Stimulated activated CD8-positive, alpha-beta memory T cell treated with anti-CD3 and anti-CD28 coated beads, Interleukin-7, amount 100 ng/mL, for 24 hours (primary cell): ENCODE measurements at regions not wholly inside any gene's neighbourhood (a gene's known extent, or its start where the extent isn't known, plus 50 kb on each side); places are given as distances from the start of the nearest gene placed in this dataset.
"Not testable (repeated sequence)": the region's sequence is repeated elsewhere in the genome, so short reads cannot be mapped to it uniquely, and the experiment has no call there.

ENCODE experiments used
- DNase-seq: peaks from one replicate; pipeline ENCODE4 v3.0.0-alpha.2; 2020; ENCODE audit warnings: low read depth

DNA sequence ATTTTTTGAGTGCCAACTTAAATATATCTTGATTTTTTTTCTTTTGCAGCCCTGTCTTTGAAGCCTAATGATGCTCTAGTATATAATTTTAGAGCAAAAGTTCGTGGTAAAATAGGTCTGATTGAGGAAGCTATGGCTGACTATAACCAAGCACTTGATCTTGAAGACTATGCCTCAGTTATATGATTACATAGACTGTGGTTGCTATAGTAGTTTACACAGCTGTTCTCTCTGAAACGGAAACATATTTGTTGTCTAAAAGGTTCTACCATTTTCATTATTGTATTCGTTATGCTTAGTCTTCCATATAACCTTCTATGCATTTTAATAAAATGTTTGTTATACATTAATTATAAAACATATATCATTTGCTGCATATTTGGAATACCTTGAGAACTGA is 246.7 kb downstream of the TTC6 start:
- DNase-seq = no peak

DNA sequence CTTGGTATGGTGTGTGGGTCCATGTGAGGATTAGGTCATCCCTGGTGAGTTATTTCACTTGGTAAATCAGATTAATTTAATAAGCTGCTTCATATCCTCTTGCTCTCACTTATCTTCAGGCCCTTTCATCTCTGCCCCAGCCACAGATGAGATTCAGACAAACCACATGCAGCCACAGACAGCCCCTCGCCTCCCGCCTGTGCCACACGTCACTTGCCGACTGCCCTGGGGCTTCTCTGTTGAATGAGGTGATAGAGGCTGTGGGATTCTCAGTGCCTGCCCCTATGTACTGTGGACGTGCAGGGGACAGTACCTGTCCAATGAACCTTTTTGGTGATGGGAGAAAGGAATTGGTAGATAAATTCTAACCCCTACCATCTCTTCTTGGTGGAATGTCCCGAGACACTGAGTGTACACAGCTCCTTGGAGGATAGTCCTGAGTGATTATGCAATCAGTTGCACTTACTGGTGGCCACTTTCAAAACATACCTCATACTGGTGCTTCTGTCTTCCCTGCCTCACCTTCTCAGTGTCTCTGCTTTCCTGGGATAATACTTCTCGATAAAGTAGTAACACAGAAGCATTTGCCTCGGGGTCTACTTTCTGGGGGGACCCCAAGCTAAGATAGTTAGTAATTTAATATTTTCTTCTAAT is 248.7 kb downstream of the TTC6 start:
- no peak for DNase-seq

DNA sequence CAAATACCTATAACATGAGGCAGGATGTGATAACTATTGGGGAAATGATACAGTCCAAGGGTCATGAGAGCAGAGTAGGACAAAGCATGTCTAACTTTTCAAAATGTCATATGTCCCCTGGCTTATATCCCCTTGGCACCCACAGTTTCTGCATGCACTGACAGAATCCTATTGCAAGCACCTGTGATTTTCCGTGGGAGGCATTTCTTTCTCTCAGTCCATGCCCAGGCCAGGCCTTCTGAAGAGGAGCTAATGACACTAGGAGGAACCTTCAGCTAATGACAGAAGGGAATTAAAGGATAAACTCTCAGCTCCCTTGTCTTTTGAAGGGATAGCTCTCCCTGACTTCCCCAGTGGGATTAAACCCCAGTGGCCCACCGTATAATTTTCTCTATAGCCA is 249.2 kb downstream of the TTC6 start:
- DNase-seq = no peak

DNA sequence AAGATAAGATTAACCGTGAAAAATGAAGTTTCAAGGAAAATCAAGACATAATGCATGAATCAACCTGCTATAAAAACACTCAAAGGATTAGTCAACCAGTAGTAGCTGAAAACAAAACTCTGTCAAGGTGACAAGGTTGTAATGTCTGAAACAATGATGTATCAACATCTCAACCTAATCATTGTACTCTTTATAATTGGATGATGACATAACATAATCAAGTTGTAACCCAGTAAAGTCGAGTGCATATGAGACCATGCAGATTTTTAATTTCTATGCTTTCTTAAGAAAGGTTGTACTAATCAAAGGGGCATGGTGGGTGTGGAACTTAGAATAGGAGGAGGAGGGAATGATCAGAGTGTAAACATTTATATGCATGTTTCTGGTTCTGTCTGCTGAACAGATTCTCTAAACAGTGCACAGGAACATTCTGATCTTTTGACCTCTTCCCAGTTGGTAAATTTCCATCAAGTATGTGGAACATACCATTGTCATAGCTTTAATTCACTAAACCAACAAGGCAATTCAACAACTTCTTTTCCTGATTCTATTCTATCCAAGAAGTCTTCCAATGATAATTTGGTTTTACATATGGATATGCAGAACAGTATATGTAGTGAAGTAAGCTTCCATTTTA is 253.7 kb downstream of the TTC6 start:
- no peak for DNase-seq

DNA sequence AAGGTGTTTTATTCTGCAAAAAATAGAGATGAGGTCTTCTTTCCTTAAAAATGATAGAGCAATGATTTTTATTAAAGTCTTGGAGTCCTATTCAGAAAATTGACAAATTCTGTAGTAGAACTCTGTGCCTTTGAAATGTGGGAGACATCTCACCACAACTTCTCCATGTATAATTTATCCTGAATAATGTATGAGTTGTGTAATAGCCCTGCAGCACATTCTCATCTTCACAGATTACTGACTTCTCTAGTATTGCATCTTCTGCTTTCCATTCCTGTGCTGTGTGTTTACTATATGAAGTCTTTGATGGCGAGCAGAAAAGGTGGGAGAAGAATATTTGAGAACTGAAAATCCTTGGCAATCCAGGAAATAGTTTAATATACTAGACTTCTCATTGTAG is 255.6 kb downstream of the TTC6 start:
- DNase-seq = no peak

DNA sequence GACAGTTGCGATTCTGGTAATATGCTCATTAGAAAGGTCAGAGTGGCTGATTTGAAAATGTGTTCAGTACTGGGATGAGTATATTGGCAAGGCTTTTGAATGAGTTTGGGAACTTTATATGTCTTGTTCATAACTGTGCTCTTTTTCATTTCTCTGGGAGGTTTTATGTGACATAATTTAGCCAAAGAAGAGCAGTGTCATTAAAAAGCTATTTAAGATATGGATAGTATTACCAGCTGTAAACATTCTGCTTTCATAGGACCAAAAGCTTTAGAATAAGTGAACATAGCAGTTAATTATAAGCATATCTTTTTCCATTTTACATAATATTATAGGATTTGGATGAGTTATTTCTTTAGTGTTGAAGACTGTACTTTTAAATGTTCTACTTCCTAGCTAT is 260.4 kb downstream of the TTC6 start:
- no peak for DNase-seq

DNA sequence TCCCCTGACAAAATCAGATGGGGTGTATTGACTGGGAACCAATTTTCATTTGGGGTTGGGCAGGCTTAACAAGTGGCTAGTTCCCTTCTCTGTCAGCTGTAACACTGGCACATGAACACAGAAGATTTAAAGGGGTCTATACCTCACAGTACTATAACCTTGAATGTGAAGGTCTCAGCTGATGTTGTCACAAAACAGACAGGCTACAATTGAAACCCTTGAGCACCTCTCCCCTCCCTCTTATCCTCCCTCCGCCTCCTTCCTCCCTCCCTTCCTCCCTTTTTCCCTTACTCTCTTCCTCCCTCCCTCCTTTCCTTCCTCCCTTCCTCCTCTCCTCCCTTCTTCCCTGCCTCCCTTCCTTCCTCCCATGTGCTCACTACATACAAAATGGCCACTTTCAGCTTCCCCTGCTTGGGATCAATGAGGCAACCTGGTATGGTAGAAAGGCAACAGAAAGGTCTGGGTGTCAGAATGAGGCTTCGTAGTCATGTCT is 262.4 kb downstream of the TTC6 start:
- no peak for DNase-seq

DNA sequence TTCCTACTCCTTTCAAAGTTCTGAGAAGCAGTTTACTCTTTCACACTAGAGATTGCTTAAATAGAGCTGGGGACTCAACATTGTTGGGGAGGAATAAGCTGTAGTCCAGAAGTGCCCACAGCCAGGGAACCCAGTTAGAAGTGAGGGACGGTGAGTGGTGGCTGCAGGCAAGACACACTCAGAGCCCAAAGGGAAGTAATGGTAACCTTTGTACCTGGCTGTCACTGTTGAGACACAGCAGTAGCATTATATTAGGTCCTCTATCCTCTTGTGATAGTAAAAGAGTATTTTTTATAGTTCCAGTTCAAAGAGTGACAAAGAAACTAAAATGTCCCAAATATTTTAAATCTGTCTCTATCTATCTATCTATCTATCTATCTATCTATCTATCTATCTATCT is 263.3 kb downstream of the TTC6 start:
- DNase-seq = no peak

DNA sequence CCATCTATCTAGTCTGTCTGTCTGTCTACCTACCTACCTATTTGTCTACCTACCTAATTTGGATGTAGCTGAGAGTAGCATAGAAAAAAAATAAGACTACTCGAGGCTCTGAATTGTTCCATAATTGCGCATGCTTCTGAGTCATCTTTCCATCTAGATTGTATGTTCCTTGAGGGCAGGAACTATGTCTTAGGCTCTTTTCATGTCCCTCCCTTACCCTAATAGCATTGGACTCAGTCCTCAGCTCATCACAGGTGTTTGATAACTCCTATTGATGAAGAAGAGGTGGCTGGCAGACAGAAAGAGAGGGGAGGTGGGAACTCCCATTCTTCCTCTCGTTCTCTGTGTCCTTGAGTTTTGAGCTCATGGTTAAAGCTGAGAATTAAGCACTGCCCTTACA is 263.7 kb downstream of the TTC6 start:
- no peak for DNase-seq

DNA sequence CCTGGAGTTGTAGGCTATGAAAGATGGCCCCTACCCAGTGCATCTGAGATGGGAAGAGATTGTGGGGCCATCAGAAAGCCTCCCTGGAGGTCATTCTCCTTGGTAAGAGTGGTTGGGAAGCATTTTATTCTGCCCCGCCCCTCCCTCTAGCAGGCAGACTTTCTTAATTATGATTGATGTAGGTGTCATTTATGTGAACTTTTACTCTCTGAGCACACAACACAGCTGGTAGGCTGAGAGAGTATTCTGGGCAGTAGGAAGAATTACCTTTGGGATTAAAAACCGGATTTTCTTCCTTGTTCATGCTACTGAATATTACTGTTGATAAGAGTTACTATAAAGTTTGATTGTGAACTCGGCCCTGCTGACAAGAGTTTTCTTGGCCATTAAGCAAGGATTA is 266.8 kb downstream of the TTC6 start:
- no peak for DNase-seq

DNA sequence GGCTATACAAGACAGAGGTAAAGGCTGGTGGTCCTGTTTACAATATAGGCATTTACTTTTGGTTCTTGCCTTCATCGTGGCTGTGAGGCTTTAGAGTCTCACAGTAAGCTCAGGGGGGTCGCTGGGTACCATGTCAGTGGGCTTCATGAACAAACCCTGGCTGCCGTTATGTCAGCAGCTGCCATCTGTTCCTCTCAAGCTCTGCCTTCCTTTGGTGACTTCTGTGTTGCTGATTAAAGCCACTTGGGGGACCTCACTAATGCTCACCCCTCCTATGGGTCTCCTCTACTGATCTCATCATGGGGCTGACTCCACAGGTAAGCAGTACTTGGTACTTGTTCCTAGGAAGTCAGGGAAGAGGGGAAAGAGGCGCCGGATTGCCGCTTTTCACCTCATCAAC is 268.7 kb downstream of the TTC6 start:
- DNase-seq = no peak

DNA sequence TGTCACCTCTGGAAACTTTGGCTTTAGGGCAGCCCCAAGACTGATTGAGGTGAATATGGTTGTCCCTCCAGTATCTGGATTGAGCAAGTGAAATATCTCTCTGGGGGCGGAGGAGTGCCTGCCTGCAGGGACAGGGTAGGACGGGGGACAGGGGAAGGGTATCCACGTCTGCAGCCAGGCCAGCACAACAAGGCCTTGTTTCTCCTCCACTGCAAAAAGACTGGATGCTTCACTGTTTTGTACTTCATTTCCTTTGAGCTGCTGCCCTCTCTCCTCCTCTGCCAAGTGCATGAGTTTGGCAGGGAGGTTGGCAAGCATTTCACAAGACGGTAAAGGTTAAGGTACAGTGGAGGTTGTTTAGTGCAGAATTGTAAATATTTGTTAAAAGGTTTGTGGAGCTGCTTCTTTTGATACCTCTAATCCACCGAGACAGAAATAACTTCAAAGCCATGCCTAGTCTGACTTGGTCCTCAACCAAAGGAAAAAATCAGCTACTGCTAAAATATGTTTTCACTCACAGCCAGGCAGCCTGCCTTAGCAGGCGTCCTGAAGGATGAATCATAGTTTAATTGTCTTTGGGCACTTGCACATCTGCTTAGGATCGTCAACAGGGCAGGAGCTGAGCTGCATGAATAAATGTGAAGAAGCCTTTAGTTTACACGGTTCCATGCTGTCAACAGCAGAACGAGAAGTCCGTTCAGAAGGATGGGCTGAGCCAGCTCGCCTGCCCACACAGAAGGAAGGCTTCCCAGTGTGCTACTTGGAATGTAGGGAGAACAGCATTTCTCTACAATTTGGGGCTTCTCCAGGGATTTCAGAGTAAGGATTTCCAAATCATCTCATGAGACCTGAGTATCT is 269.7 kb downstream of the TTC6 start:
- DNase-seq = no peak

DNA sequence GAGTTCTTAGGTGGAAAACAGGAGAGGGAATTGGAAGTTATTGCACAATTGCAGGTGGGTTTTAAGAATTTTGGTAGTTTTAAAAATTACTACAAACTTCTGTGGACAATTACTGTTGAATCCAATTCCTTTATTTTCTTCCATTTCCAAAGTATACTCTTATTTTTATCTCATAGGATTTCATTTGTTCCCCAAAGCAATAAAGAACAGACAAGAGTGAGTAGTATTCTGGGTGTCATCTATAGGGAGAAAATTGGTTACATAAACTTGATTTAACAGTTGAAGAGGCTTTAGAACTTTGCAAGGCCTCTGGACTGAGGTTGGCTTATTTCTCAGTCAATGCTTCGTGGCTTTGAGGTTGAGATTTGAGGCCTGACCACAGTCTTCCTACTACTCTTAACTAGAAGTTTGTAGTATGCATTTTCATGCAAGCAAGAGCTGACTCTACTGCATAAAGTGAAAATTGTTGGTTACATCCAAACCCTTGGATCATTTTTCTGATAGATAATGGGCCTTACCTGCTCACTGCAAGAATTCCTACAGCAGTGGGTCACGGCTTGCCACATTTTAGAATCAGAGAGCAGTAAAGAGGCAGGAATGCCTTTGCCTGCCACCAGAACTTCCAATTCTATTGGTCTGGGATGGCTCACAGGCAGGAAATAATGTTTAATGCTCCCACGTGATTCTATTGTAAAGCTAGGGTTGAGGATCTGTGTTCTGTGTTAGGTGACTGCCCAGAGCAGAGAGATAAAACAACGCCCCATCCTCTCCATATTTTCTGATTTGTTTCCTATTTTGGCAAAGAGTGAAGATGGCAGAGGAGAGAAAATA is 270.5 kb downstream of the TTC6 start:
- no peak for DNase-seq

DNA sequence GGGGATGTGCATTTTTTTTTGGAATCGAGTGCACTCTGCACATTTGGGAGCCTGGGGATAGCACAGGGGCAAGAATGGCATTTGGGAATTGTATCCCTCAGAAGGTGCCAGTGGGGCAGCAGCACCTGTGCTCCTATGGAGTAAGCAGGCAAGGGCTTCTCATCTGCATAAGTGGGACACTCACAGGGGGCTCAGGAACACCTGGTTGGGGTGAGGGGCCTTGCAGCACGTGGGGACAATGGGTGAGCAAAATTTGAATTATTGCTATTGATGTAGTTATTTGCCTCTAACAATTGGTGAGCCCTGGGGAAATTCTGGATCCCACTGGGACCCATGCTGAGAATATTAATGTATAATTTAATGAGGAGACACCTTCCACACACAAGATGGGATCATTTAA is 274.2 kb downstream of the TTC6 start:
- no peak for DNase-seq

DNA sequence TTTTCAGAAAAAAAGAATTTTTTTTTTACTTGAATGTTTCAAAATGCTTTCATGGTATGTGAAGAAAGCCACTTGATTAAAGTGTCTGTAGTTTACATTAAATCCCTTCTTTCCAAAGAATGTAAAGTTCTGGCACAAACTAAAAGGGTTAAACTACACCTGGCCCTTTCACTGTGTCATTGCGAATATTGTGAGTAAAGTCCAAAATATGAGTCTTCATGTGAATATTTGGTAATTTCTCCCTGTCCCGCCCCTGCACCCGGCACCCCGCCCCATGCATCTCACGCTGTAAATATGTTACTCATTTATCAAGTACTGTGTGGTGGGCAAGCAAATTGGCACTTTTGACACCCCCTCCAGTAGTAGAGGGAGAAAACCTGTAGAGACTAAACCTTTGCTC is 274.7 kb downstream of the TTC6 start:
- DNase-seq = no peak

DNA sequence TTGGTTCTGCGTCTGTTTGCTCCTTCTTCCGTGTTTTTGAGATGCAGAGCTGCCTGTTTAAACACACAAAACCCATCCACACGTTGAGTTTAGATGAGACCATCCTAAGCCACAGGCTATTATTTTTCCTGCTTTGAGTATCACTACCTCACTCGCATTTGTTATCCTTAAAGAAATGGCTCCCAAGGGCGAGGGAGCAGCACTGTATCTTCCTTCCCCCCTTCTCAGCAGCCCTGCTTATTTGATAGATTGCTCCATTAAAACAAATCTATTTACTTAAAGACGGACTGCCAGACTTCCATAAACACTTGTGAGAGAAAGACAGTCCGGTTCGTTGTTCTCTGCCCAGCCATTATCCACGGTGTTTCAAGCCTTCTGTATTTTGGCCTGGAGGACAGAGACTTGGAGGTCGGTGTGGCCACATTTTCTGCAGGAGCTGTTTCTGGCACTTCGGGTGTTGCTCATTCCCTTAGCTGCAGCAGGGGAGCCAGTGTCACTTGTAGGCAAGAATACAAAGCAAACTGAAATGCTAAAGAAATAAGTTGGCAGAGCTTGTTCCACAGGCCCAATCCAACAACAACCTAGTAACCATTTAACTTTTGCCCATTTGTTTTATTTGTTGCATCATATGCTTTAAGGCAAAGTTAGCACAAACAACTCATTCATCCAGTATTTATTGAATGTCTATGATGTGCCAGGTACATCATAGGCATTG is 275.4 kb downstream of the TTC6 start:
- no peak for DNase-seq

DNA sequence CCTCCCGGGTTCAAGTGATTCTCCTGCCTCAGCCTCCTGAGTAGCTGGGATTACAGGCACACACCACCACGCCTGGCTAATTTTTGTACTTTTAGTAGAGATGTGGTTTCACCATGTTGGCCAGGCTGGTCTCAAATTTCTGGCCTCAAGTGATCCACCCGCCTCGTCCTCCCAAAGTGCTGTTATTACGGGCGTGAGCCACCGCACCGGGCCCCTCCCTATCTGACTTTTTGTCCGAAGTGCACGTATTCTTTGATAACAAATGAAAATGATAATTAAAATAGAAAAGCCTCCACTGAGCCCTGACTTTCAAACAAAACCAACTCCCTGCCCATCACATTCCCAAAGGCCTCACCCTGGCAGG is 278.6 kb downstream of the TTC6 start:
- not testable (repeated sequence) for DNase-seq

DNA sequence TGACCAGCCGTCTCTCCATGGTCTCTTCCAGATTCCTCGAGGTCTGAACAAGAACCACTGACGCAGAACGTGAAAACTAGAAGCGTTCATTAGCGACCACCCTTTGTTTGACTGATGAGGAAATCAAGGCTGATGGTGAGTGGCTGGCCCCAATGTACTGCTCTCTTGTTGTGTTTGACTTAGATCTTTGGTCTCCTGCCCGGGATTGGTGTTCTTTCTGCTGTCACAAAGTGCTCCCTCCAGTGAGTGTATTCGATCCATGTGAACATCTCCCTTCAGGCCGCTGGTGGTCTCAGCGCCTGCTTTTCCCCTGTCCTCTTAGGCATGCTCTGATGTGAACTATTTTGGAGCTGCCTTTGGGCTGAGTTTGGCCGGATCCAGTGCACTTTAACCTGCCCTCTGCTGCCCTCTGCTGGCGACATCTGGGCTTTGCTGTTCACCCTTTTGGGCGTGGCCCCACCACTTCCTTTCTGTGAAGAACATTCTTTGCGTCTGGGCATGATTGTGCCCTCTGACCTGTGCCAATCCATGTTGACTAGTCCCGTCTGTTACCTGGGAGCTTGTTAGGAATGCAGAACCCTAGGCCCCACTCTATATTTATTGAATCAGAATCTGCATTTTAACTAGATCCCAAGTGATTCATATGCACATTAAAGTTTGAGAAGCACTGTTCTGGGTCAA is 279.1 kb downstream of the TTC6 start:
- peak; percentile 63 for DNase-seq

DNA sequence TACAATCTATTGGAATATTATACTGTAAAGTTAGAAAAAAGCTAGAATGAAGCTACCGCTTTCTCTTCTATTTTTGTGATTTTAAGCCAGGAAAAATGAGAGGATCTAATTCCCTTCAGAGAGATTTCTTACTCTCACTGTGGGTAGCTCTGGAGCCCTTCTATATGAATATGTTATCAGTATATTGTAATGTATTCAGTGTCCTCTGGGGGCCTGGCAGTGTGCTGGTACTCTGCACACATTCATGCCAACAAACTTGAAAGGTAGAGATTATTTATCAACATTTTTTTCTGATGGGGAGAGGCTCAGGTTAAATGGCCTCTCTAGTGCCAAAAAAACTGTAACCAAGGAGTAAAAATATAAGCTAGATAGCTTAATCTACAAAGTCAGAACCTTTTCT is 292.8 kb downstream of the TTC6 start:
- DNase-seq = no peak

DNA sequence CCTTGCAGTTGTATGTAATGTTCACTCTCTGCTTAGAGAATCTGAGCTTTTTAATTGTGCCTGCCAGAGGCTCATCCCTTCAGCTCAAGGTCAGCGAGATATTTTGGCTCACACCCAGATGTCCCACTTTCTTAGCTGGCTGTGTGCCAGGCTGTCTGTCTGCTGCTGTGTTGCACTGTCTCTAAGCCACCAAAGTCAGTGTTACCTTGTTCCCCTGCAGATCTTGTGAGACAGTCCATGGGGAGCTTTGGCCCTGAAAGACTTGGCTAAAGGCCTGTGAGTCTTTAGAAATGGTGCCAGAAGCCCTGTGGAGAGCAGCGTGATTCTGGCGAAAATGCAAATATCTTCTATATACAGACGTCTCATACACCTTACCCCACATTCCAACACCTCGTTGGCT is 293.7 kb downstream of the TTC6 start:
- no peak for DNase-seq

DNA sequence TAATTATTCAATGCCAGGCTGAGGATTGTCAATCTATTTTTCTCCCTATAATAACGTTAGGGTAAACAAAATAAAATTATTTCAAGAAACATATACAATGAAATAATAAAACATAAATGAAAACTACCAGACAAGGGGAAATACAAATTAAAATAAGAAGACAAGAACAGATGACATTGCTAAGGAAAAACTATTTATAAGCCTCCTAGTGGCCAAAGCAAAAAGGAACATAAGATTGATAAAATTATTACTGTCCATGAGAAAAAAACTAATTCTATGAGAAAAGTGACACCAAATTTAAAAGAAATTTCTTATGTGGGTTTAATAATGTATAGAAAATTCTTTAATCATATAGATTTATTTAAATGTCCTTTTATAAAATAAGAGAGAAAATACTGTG is 294.7 kb downstream of the TTC6 start:
- DNase-seq = no peak
